Upper lobe of left lung (tissue), 6 donors: ENCODE measurements at regions not wholly inside any gene's neighbourhood (a gene's known extent, or its start where the extent isn't known, plus 50 kb on each side); places are given as distances from the start of the nearest gene placed in this dataset.

Experiments
- ATAC-seq, 2 donors: fragments of 200-7000 bp; cut with Tn5 transposase; one replicate each; pipeline ENCODE4 v1.9.1; 2022; ENCODE audit warnings: mild to moderate bottlenecking in 2 of 2, moderate library complexity in 2 of 2; ENCODE audit not compliant: low FRiP score in 2 of 2
- DNase-seq, 2 donors: peaks; one replicate each; pipeline ENCODE4 v3.0.0-alpha.2; 2019 to 2020
- H3K27ac ChIP-seq, 4 donors: fragments of 200-600 bp; sonication (generic); one replicate each; pipeline ENCODE4 v1.5.1; 2016 to 2019
- H3K27me3 ChIP-seq, 4 donors: fragments of 200-600 bp; sonication (generic); one replicate each; pipeline ENCODE4 v1.5.1; 2017 to 2019
- H3K36me3 ChIP-seq, 4 donors: fragments of 200-600 bp; sonication (generic); one replicate each; pipeline ENCODE4 v1.5.1; 2016 to 2019
- H3K4me1 ChIP-seq, 4 donors: fragments of 200-600 bp; sonication (generic); one replicate each; pipeline ENCODE4 v1.5.1; 2018 to 2019
- H3K4me3 ChIP-seq, 4 donors: fragments of 200-600 bp; sonication (generic); one replicate each; pipeline ENCODE4 v1.5.1; 2017 to 2019; ENCODE audit warnings: mild to moderate bottlenecking in 2 of 4, moderate library complexity in 1 of 4
- H3K9me3 ChIP-seq, 4 donors: fragments of 200-600 bp; sonication (generic); one replicate each; pipeline ENCODE4 v1.5.1; 2018 to 2019
- CTCF ChIP-seq, 6 experiments: fragments of 450-650 bp in 4 of 6; fragments of 200-600 bp in 2 of 6; sonication (generic) in 2 of 6; IDR thresholded peaks; one replicate each; pipeline ENCODE4 v1.5.1; 2016 to 2019; ENCODE audit warnings: antibody characterized with exemption in 6 of 6
- EP300 ChIP-seq, 4 donors: sonication (generic); formaldehyde crosslinking; IDR thresholded peaks; one replicate each; pipeline ENCODE4 v1.5.1; 2017; ENCODE audit warnings: antibody characterized with exemption in 4 of 4, control low read depth in 2 of 4
- POLR2A ChIP-seq, 4 donors: fragments of 450-650 bp; IDR thresholded peaks; one replicate each; pipeline ENCODE4 v1.5.1; 2016 to 2017; ENCODE audit warnings: antibody characterized with exemption in 4 of 4, mild to moderate bottlenecking in 2 of 4
- POLR2AphosphoS5 ChIP-seq, 2 donors: sonication (generic); formaldehyde crosslinking; IDR thresholded peaks; one replicate each; pipeline ENCODE4 v1.5.1; 2017; ENCODE audit warnings: antibody characterized with exemption in 2 of 2
- WGBS, 2 donors: methylation state at CpG; one replicate each; pipeline ENCODE4 v1.1.5; 2017 to 2018; 5-methylcytosine and 5-hydroxymethylcytosine counted together
- donor health status: DM: no; HTN: no; CAD: no; lungs with moderate emphysema.
- donor health status: DM: no; HTN: yes; CAD: no; lungs with severe emphysema.

- H3K36me3 ChIP-seq, result no peaks in the 10 kb centered on the region
- TF ChIP-seq CTCF (IDR thresholded peaks at IDR 0.05) (no peak), POLR2AphosphoS5 (IDR thresholded peaks at IDR 0.05) (no peak), POLR2A (IDR thresholded peaks at IDR 0.05) (no peak), EP300 (IDR thresholded peaks at IDR 0.05) (no peak)
- ATAC-seq (no peak), DNase-seq (no peak)
- H3K4me1 ChIP-seq, result no peaks in the 10 kb centered on the region
- no peak overlapping the region for H3K27ac ChIP-seq
- no peaks in the 10 kb centered on the region for H3K9me3 ChIP-seq
- no peaks in the 10 kb centered on the region for H3K27me3 ChIP-seq
- no peak overlapping the region for H3K4me3 ChIP-seq
Measured at GRCh38 chr5:97624886-97625285, 441.8 kb upstream of the RIOK2 start.

GRCh38 chr5:97627272-97627671, 444.2 kb upstream of the RIOK2 start:
- H3K4me1 ChIP-seq, result no peaks in the 10 kb centered on the region
- no peaks in the 10 kb centered on the region for H3K36me3 ChIP-seq
- no peak overlapping the region for H3K4me3 ChIP-seq
- no peaks in the 10 kb centered on the region for H3K9me3 ChIP-seq
- H3K27ac ChIP-seq, result no peak overlapping the region
- 84 to 88% methylated on average over 3 of the region's 3 CpGs for WGBS, 2 donors
- ATAC-seq, result no peak
- H3K27me3 ChIP-seq, result no peaks in the 10 kb centered on the region
- no peak for TF ChIP-seq POLR2AphosphoS5 (IDR thresholded peaks at IDR 0.05)
- DNase-seq, result no peak

- Histone ChIP-seq H3K27me3 (no peaks in the 10 kb centered on the region), H3K36me3 (no peaks in the 10 kb centered on the region), H3K4me1 (no peaks in the 10 kb centered on the region), H3K9me3 (no peaks in the 10 kb centered on the region), H3K4me3 (no peak overlapping the region), H3K27ac (no peak overlapping the region)
- WGBS, 2 donors, result 26 to 32% methylated on average over 1 of the region's 1 CpG
- DNase-seq (no peak), ATAC-seq (no peak)
- TF ChIP-seq POLR2AphosphoS5 (IDR thresholded peaks at IDR 0.05) (no peak), CTCF (IDR thresholded peaks at IDR 0.05) (no peak), EP300 (IDR thresholded peaks at IDR 0.05) (no peak), POLR2A (IDR thresholded peaks at IDR 0.05) (no peak)
Measured at GRCh38 chr5:97628031-97628430, 445.0 kb upstream of the RIOK2 start.

- TF ChIP-seq EP300 (IDR thresholded peaks at IDR 0.05) (no peak), CTCF (IDR thresholded peaks at IDR 0.05) (no peak), POLR2AphosphoS5 (IDR thresholded peaks at IDR 0.05) (no peak), POLR2A (IDR thresholded peaks at IDR 0.05) (no peak)
- H3K4me1 ChIP-seq, result no peaks in the 10 kb centered on the region
- no peak overlapping the region for H3K27ac ChIP-seq
- WGBS, 2 donors, result 78 to 85% methylated on average over 3 of the region's 3 CpGs
- no peaks in the 10 kb centered on the region for H3K27me3 ChIP-seq
- H3K4me3 ChIP-seq, result no peak overlapping the region
- no peak for ATAC-seq
- no peaks in the 10 kb centered on the region for H3K9me3 ChIP-seq
- no peak for DNase-seq
- H3K36me3 ChIP-seq, result no peaks in the 10 kb centered on the region
Measured at GRCh38 chr5:97628807-97629206, 445.8 kb upstream of the RIOK2 start.

GRCh38 chr5:97629276-97629675, 446.2 kb upstream of the RIOK2 start:
- H3K4me1 ChIP-seq, result no peaks in the 10 kb centered on the region
- WGBS, 2 donors, result 74 to 83% methylated on average over 4 of the region's 4 CpGs
- H3K36me3 ChIP-seq, result no peaks in the 10 kb centered on the region
- TF ChIP-seq CTCF (IDR thresholded peaks at IDR 0.05) (no peak), POLR2AphosphoS5 (IDR thresholded peaks at IDR 0.05) (no peak), POLR2A (IDR thresholded peaks at IDR 0.05) (no peak), EP300 (IDR thresholded peaks at IDR 0.05) (no peak)
- ATAC-seq (peak in 1 of 2 donors; percentile 40), DNase-seq (no peak)
- H3K27me3 ChIP-seq, result no peaks in the 10 kb centered on the region
- no peak overlapping the region for H3K27ac ChIP-seq
- no peak overlapping the region for H3K4me3 ChIP-seq
- H3K9me3 ChIP-seq, result no peaks in the 10 kb centered on the region
